GM13976 (cell line): ENCODE measurements at regions not wholly inside any gene's neighbourhood (a gene's known extent, or its start where the extent isn't known, plus 50 kb on each side); places are given as distances from the start of the nearest gene placed in this dataset.
"Not testable (repeated sequence)": the region's sequence is repeated elsewhere in the genome, so short reads cannot be mapped to it uniquely, and the experiment has no call there.

Source experiments
- DNase-seq: peaks from one replicate; pipeline ENCODE4 v3.0.0; 2012; ENCODE audit warnings: low spot score
- CTCF ChIP-seq: IDR thresholded peaks from 2 replicates; pipeline ENCODE4 v1.5.1; 2012; ENCODE audit warnings: borderline replicate concordance, mild to moderate bottlenecking; ENCODE audit not compliant: insufficient read depth; ENCODE audit errors: extremely low read depth, missing control alignments, control extremely low read depth
- in situ Hi-C: fragments of 300-500 bp; cut with MboI; formaldehyde crosslinking; loops from one replicate; pipeline ENCODE4 v1.12.0; 2022; ENCODE audit warnings: low sequenced_read_pairs, mixed read lengths, inconsistent platforms; ENCODE audit not compliant: unreplicated experiment

- no peak for TF ChIP-seq CTCF
- in situ Hi-C loops = no loop called here
- no peak for DNase-seq
Observed at GRCh38 chr1:60699325-60699724, 383.0 kb upstream of the NFIA start.

- in situ Hi-C loops = no loop called here
- DNase-seq = no peak
- TF ChIP-seq CTCF = no peak
Observed at GRCh38 chr1:60697204-60697994, 385.0 kb upstream of the NFIA start.

DNA sequence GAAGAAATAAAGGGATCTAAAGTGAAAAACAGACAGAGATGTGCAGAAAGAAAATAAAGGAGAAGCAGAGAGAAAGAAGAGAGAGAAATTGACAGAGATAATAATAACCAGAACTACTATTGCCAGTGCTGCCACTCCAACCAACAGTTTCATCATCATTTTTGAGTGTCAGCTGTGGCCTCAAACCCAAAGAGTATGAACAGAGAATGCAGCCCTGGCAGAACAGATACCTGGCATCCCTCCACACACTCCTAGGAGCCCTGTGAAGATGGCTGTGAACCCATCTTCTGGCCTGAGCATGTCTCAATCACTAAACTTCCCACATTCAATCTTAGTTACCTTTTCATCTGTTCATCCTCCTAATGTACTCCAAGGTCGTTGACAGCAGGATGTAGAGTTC is 385.8 kb upstream of the NFIA start:
- in situ Hi-C loops = no loop called here
- no peak for TF ChIP-seq CTCF
- DNase-seq = no peak

DNA sequence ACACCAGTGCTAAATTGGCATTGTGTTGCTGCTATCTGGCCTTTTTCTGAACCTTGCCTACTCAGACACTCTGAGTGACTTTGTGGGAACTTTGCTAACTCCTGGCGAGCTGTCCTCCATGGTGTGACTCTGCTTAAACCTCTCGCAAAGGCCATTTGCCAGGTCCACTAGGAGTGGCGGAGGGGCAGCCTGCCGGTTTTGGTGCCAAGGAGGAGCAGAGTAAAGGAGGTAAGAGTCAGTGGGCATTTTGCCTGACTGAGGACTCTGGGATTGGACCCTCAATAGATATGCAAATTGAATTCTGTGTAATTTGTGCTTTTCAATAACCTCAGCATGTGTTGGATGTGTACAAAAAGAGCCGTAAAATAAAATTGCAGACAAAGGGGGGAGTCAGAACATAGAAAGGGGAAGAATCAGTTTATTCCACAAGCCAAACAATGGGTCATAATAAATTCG is 386.6 kb upstream of the NFIA start:
- TF ChIP-seq CTCF = no peak
- no peak for DNase-seq
- in situ Hi-C loops = no loop called here

GRCh38 chr1:60694980-60695379 is 387.4 kb upstream of the NFIA start:
- TF ChIP-seq CTCF = no peak
- in situ Hi-C loops = no loop called here
- DNase-seq = no peak

GRCh38 chr1:60692031-60692430 is 390.3 kb upstream of the NFIA start:
- DNase-seq = no peak
- no peak for TF ChIP-seq CTCF
- in situ Hi-C loops = no loop called here

DNA sequence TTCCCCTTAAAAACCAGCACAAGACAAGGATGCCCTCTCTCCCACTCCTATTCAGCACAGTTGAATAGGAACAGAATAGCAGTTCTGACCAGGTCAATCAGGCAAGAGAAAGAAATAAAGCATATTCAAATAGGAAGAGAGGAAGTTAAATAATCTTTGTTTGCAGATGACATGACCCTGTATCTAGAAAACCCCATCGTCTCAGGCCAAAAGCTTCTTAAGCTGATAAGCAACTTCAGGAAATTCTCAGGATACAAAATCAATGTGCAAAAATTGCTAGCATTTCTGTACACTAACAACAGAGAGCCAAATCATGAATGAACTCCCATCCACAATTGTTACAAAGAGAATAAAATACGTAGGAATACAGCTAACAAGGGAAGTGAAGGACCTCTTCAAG is 394.1 kb upstream of the NFIA start:
- DNase-seq, in situ Hi-C loops: not testable (repeated sequence)
